Nephron progenitor cell (in vitro differentiated cells): ENCODE measurements at regions not wholly inside any gene's neighbourhood (a gene's known extent, or its start where the extent isn't known, plus 50 kb on each side); places are given as distances from the start of the nearest gene placed in this dataset.
A peak's percentile ranks its signal among the peaks of the same experiment; 100 is the strongest.

ENCODE experiments used
- DNase-seq: peaks from one replicate; pipeline ENCODE4 v3.0.0; 2021
- H3K27ac Mint-ChIP-seq: 2 replicates; pipeline ENCODE4 v1.8.0; 2021; ENCODE audit warnings: mild to moderate bottlenecking, moderate library complexity, mixed read lengths
- H3K27me3 Mint-ChIP-seq: 2 replicates; pipeline ENCODE4 v1.8.0; 2021; ENCODE audit warnings: mild to moderate bottlenecking, low read depth, mixed read lengths; ENCODE audit not compliant: poor library complexity
- H3K36me3 Mint-ChIP-seq: 2 replicates; pipeline ENCODE4 v1.8.0; 2021; ENCODE audit warnings: low read depth, mixed read lengths
- H3K4me1 Mint-ChIP-seq: 2 replicates; pipeline ENCODE4 v1.8.0; 2021; ENCODE audit warnings: mixed read lengths
- H3K4me3 Mint-ChIP-seq: 2 replicates; pipeline ENCODE4 v1.8.0; 2021; ENCODE audit warnings: mild to moderate bottlenecking, moderate library complexity, mixed read lengths
- H3K9me3 Mint-ChIP-seq: 2 replicates; pipeline ENCODE4 v1.8.0; 2021; ENCODE audit warnings: mild to moderate bottlenecking, moderate library complexity, mixed read lengths
- TF ChIP-seq, protein P1 (sequence below): fragments of 200-600 bp; sonication (generic); IDR thresholded peaks from 2 replicates; pipeline ENCODE4 v1.5.0; 2021; ENCODE audit warnings: antibody characterized with exemption

- Mint-ChIP-seq H3K36me3 (peaks cover 9% of the 10 kb centered on the region), H3K27ac (no peak overlapping the region), H3K4me3 (no peak overlapping the region), H3K27me3 (no peaks in the 10 kb centered on the region), H3K9me3 (no peaks in the 10 kb centered on the region), H3K4me1 (no peaks in the 10 kb centered on the region)
- TF ChIP-seq, protein P1, sequence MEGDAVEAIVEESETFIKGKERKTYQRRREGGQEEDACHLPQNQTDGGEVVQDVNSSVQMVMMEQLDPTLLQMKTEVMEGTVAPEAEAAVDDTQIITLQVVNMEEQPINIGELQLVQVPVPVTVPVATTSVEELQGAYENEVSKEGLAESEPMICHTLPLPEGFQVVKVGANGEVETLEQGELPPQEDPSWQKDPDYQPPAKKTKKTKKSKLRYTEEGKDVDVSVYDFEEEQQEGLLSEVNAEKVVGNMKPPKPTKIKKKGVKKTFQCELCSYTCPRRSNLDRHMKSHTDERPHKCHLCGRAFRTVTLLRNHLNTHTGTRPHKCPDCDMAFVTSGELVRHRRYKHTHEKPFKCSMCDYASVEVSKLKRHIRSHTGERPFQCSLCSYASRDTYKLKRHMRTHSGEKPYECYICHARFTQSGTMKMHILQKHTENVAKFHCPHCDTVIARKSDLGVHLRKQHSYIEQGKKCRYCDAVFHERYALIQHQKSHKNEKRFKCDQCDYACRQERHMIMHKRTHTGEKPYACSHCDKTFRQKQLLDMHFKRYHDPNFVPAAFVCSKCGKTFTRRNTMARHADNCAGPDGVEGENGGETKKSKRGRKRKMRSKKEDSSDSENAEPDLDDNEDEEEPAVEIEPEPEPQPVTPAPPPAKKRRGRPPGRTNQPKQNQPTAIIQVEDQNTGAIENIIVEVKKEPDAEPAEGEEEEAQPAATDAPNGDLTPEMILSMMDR: no peak
- DNase-seq: no peak
Measured at GRCh38 chr3:168272343-168272985, 176.7 kb upstream of the GOLIM4 start.

- DNase-seq: no peak
- no peaks in the 10 kb centered on the region for H3K4me1 Mint-ChIP-seq
- peaks cover 9% of the 10 kb centered on the region for H3K36me3 Mint-ChIP-seq
- TF ChIP-seq, protein P1: no peak
- H3K9me3 Mint-ChIP-seq: no peaks in the 10 kb centered on the region
- no peaks in the 10 kb centered on the region for H3K27me3 Mint-ChIP-seq
- no peak overlapping the region for H3K4me3 Mint-ChIP-seq
- H3K27ac Mint-ChIP-seq: no peak overlapping the region
Measured at GRCh38 chr3:168271932-168272331, 176.2 kb upstream of the GOLIM4 start.

DNA sequence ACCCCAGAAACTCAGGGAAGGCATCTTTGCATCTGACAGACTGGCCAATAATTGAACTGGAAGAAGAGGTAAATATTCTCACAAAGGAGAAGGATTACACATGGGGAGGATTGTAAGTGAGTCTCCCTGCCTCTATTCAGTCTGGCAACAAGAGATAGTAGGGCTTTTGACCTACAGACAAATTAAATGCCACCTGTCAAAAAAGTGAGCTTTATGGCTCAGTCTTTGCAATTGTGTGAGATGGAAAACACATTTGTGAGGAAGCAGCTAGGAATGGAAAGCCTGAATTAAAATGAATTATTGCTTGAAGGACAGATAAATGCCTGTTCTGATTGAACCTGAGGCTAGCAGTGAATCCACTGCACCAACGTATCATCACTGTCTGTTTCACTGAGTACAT, 173.3 kb upstream of the GOLIM4 start:
- Mint-ChIP-seq H3K9me3 (no peaks in the 10 kb centered on the region), H3K4me1 (no peaks in the 10 kb centered on the region), H3K27ac (peak overlapping the region; percentile 23), H3K27me3 (no peaks in the 10 kb centered on the region), H3K36me3 (peaks cover 5% of the 10 kb centered on the region), H3K4me3 (no peak overlapping the region)
- no peak for DNase-seq
- TF ChIP-seq, protein P1: no peak

GRCh38 chr3:168267179-168267578, 171.5 kb upstream of the GOLIM4 start:
- TF ChIP-seq, protein P1: no peak
- DNase-seq: no peak
- Mint-ChIP-seq H3K36me3 (no peaks in the 10 kb centered on the region), H3K4me3 (no peak overlapping the region), H3K4me1 (no peaks in the 10 kb centered on the region), H3K9me3 (no peaks in the 10 kb centered on the region), H3K27me3 (no peaks in the 10 kb centered on the region), H3K27ac (no peak overlapping the region)

DNA sequence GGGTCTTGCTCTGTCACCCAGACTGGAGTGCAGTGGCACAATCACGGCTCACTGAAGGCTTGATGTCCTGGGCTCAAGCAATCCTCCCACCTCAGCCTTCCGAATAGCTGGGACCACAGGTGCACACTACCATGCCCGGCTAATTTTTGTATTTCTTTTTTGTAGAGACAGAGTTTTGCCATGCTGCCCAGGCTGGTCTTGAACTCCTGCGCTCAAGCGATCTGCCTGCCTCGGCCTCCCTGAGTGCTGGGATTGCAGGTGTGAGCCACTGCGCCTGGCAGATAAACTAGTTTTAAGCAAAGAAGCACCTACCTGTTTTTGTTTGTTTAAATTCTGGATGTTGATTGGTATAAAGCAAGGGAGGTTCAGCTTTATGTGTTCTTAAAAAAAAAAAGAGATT, 170.6 kb upstream of the GOLIM4 start:
- Mint-ChIP-seq H3K27me3 (no peaks in the 10 kb centered on the region), H3K9me3 (no peaks in the 10 kb centered on the region), H3K36me3 (no peaks in the 10 kb centered on the region), H3K4me3 (no peak overlapping the region), H3K27ac (no peak overlapping the region), H3K4me1 (no peaks in the 10 kb centered on the region)
- TF ChIP-seq, protein P1: no peak
- DNase-seq: no peak

GRCh38 chr3:168262887-168263286, 167.2 kb upstream of the GOLIM4 start:
- TF ChIP-seq, protein P1: no peak
- H3K4me3 Mint-ChIP-seq: no peak overlapping the region
- H3K27me3 Mint-ChIP-seq: no peaks in the 10 kb centered on the region
- DNase-seq: no peak
- H3K36me3 Mint-ChIP-seq: peaks cover under 1% of the 10 kb centered on the region
- H3K9me3 Mint-ChIP-seq: no peaks in the 10 kb centered on the region
- H3K4me1 Mint-ChIP-seq: no peaks in the 10 kb centered on the region
- no peak overlapping the region for H3K27ac Mint-ChIP-seq
